Superior temporal gyrus (tissue), 1 donor: ENCODE measurements at regions not wholly inside any gene's neighbourhood (a gene's known extent, or its start where the extent isn't known, plus 50 kb on each side); places are given as distances from the start of the nearest gene placed in this dataset.

Experiments
- DNase-seq: peaks from one replicate; pipeline ENCODE4 v3.0.0-alpha.2; 2016; ENCODE audit errors: extremely low spot score

DNA sequence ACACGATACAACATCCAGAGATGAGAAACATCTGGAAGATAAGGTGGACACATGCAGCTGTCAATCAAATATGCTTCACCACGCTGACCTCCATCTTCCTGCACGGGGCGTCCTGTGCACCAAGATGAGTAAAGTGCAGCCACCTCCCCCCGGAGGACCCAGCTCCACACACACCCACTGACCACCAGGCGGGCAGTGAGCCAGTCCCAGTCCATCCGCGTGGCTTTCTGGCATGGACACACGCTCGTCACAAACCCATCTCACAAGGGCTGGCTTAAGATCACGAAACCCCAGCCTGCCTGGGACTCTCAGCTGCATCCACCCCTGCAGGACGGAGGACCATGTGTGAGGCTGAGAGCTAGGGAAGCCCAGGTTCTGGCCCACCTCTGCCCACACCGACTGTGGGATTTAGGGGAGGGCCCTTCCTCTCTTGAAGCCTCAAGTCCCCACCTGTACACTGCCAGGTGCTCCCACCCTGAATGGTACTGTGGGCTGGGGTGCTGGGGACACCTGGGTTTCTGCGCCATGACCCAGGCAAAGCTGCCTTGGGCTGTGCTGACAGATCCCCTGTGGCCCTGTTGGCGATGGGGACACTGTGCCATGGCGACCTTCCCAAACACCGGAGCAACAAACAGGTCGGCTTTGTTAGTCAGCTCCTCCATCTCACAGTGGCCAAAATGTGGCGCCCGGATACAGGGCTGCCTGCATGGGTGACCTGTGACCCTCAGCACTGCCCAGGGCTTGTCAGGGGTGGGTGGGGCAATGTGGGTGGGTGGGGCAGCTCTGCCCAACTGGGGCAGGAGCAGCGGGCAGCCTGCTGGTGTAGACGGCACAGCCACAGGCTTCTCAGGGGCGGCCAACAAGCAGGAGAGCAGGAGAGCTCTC is 629.0 kb downstream of the TBC1D22A start:
- DNase-seq: no peak

DNA sequence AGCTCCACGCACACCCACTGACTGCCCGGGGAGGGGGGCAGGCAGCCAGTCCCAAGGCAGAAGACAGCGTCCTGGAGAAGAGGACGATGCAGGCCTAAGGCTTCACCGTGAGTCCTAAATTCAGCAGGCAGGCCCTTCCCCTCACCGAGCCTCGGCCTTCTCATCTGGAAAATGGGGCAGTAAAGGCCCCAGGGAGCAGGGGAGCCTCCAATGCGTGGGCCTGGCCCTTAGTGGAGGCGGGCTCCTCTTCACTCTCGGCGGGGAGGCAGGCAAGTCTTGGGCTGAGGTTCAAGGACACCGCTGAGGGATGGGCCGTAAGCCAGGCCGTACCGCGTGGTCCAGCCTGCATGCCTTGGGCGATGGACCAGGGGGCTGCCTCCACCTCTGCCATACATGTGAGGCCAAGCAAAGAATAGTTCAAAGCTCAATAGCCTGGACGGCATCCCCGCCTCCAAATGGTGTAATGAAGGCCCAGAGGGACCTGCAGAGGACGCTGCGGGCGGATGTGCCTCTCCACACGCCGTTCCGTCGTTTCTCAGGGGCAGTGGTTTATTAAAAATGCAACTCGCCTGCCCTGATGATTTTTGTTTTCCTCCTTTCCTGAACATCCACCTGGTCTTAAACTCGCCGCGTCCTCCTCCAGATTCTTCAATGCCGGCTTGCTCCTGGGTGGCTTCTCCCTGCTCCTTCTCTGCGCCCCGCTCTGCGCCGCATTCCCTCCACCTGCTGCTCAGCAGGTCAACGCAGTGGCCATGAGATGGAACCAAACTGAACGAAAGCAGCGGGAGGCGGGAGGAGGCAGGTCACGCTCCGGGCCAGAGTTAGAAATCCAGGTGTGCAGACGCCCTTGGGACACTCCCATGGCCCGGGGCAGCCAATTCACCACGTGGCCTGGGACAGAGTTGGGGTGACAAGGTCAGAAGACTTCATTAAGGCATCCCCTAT is 627.8 kb downstream of the TBC1D22A start:
- DNase-seq: no peak

DNA sequence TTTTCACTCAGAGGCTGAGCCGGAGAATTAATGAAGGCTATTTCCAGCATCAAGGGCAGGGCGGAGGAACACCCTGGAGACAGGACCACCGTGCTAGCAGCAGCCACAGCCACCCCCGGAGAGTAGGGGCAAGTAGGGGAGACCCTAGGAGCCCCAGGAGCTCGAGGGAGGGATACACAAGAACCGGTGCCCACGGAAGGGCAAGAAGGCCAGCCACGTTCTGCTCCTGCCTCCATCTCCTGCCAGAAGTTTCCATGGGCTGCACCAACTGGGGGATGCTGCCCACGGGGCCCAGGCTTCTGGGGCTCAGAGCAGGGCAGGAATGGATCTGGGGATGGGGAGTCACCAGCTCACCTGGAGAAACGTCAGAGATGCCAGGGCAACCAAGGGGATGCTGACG is 626.8 kb downstream of the TBC1D22A start:
- DNase-seq: no peak

DNA sequence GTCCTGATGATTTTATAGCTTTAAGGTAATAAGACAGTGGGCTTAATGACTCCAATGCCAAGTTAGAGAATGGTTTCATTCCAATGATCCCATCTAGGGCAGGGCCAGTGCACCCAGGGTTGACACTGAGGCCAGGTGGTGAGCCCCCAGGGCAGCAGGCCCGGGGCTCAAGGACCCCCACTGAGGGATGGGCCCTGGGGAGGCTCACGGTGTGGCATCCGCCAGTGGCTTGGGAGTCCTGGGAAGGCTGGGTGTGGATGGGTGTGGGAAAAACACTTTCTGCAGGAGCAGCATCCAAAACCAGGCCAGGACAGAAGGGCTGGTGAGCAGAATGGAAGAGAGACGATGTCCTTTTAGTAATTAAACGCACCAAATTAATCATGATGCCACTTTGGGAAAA is 626.3 kb downstream of the TBC1D22A start:
- no peak for DNase-seq

DNA sequence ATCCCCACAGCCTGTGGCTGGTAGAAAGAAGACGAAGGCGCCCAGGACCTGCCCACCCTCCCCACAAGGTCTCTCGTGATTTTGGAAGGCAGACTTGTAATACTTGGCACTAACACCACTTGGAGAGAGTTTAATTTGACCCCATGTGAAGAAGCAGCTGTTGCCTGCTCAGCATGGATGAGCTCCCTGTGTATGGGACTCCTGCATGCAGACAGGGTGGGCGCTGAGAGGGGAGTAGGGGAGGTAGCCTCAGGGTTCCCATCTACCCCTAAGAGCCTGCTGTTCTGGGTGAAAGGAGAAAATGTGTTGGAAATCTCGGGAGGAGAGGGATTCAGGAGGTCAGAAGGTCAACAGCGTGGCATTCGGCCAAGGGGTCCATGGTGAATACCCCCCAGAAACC is 625.9 kb downstream of the TBC1D22A start:
- no peak for DNase-seq

DNA sequence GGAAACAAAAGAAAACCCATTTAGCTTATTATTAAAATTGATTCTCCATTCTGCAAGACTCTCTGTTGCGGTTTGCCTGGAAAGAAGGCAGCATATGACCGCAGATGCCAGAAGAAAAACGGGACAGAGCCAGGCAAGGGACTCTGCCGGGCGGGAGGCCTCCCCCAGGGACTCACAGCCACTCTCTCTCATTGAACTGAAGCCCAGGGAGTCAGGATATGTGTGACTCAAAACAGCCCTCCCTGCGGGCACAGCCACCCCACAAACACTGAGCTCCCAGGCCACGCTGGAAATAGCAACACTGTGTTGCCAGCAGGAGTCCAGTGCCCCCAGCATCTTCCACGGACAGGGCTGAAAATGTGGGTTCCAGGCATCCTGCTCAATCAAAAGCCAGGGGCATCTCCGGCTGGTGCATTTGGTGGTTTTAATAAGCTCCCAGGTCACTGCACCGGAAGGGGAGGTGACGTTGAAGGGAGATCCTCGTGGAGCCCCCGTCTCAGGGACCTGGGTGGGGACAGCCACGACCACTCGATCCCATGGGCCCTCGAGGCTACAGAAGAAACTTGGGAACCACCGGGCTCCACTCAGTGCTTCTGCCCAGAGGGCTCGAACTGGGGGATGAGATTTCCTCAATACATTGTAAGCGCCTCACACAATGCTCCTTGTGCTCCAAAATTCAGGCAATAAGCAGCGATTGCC is 624.5 kb downstream of the TBC1D22A start:
- DNase-seq: no peak

DNA sequence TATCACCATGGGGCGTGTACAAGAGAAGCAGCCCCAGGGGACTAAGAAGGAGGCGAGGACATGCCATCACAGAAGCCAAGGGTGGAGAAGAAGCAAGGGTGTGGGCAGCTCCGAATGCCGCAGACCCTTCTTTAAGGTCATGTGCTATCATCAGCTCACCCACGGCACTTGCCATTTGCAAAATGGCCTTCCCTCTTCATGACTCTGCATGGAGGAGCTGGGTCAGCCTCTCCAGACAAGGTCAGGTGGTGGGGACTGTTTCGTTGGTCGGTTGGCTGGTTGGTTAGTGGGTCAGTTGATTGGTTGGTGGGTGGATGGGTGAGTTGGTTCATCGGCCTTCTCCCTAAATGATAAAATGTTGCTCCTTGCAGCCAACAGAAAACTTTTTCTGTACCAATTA is 622.5 kb downstream of the TBC1D22A start:
- no peak for DNase-seq

DNA sequence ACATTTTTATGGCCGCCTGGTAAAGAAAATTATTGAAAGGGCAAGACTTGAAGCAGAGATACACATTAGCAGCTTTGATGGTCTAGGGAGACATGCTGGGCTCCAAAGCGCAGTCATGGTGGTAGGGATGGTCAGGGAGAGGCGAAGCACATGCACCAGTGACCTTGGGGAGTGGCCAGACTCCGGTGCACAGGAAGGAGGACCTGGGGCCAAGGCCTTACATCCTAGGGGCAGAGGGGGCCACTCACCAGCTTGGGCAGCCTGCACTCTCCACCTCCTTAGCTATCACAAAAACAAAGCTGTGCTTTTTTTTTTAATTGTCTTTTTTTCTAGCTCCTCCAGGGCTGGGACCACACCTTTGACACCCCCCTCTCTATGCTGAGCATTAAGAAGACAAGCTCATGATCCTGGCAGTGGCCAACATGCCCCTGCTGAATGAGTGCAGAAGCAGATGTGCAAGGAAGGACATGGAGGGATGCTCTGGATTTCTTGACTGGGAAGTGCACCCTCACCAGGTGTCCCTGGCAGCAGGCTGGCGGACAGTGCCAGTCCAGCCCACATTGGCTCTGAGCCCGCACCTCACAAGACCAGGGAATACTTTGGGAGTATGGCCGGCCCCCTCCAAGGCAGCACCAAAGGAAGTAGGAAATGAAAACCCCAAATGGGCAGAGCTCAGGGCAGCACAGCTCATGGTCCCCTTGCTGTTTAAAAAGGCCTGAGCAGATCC is 619.9 kb downstream of the TBC1D22A start:
- no peak for DNase-seq

DNA sequence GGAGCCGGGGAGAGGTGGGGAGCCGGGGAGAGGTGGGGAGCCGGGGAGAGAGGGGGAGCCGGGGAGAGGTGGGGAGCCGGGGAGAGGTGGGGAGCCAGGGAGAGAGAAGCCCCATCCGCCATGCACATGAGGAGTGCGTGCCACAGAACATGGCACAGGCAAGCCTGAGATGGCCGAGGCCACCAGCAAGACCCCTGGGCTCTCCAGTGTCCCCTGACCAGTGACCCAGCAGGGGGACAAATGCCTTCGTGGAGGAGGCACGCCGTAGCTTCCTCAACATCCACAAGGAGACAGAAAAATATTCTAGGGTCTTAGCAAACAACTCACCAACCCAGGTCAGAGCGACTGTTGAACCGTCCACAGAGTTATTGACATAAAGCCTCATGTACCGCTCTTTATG is 618.8 kb downstream of the TBC1D22A start:
- DNase-seq: no peak

DNA sequence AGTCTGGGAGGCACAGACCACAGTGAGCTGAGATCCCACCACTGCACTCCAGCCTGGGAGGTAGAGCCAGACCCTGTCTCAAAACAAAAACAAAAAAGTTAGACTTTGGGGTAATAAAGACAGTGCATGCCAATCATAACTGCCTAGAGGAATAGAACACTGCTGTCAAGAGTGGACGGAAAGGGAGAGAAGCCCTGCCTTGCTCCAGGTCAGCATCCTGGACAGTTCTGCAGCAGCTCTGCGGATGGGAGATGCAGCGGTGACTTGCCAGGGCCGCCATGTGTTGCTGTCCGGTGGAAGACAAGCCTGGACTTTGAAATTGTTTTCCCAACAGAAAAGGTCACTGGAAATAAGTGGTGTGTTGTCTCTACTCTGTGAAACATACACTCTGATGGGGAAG is 618.2 kb downstream of the TBC1D22A start:
- no peak for DNase-seq

DNA sequence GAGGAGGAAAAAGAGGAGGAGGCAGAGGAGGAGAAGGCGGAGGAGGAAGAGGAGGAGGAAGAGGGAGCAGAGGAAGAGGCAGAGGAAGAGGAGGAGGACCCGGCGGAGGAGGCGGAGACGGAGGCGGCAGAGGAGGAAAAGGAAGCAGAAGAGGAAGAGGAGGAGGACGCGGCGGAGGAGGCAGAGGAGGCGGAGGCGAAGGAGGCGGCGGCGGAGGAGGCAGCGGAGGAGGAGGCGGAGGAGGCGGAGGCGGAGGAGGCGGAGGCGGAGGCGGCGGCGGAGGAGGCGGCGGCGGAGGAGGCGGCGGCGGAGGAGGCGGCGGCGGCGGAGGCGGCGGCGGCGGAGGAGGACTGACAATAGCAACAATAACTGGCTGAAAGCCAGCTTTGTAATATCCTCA is 616.6 kb downstream of the TBC1D22A start:
- no peak for DNase-seq

DNA sequence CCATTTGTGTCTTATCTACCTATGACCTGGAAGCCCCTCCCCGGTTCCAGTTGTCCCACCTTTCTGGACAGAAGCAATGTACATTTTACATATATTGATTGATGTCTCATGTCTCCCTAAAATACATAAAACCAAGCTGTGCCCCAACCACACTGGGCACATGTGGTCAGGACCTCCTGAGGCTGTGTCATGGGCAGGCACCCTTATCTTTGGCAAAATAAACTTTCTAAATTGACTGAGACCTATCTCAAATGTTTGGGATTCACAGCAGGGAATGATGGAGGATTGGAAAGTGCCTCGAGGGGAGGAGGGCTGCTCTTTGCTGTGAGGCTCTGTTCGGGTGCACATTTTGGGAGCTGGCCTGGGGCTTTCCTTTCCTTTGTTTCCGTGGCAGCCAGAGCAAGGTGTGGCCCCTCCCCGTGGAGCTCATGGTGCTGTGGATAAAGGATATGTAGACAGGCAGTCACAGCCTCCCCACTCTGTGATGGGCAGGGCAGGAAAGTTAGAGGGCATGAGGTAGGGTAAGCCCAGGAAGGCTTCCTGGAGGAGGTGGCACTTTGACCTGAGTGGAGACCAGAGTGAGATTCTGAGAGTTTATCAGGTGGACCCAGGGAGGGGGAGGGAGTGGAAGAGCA is 615.6 kb downstream of the TBC1D22A start:
- no peak for DNase-seq

DNA sequence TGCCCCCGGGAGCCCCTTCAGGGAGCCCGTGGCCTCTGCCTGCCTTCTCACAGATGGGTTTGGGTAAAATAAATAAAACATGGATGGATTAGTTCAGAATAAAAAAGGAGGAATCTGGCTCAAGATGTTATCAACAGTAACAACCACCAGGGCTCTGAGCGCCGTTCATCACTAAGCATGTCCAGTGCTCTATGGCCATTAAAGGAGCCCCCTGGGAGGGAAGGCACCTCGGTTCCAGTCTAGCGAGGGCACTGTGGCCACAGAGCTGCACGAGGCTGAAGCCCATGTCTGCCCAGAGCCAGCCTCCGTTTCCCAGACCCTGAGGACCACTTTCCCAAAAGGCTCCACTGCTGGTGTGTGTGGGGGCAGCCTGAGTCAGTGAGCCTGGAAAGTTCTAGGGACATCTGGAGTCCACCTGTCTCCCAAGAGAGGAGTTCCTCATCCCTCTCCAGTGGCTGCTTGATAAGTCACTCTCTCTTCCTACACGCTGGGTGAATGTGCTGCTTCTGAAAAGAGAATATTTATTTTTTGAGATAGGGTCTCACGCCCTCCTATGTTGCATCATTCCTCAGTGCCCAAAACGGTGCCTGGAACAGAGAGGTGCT is 614.6 kb downstream of the TBC1D22A start:
- DNase-seq: no peak

DNA sequence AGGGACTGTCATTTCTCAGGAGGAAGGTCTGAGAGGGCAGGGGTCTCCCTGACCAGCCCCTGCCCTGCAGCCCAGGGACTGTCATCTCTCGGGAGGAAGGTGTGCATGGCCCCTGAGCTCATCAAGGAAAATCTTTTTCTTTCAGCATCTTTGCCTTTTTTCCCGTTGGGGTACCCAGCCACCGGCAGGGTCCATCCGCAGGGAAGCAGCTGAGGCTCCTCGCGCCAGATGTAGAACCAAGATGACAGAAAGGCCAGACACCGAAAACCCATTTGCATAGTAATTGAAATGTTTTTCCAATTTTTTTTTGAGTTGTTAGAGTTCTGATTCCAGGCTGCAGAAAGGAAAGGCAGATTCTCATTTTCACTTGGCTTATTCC is 613.9 kb downstream of the TBC1D22A start:
- no peak for DNase-seq

DNA sequence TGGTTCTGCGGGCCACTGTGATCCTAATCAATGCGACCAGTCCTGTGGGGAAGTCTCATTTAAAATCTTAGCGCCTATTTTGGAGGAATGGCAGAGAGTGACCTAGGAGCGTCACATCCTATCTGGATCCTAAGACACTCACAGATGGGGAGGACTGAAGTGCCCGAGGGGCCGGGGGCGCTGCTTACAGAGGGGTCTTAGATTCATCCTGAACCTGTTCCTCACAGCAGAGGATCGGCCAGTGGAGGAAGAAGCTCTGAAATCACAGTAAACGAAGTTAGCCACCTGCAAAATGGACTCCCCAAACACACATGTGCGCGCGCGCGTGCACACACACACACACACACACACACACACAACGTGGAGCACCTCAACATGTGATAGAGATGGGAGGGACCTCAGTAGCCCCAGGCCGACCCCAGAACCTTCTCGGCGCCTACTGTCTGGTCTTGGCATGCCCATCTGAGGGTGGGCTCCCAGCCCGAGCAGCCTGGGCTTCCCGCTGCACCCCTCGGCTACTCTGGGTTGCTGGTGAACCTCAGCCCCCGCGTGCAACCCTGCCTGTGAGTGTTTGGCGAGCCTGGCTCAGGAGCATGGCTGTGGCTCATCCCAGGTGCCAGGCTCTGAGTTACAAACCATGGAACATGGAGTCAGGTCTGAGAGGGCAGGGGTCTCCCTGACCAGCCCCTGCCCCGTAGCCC is 613.3 kb downstream of the TBC1D22A start:
- DNase-seq: no peak

DNA sequence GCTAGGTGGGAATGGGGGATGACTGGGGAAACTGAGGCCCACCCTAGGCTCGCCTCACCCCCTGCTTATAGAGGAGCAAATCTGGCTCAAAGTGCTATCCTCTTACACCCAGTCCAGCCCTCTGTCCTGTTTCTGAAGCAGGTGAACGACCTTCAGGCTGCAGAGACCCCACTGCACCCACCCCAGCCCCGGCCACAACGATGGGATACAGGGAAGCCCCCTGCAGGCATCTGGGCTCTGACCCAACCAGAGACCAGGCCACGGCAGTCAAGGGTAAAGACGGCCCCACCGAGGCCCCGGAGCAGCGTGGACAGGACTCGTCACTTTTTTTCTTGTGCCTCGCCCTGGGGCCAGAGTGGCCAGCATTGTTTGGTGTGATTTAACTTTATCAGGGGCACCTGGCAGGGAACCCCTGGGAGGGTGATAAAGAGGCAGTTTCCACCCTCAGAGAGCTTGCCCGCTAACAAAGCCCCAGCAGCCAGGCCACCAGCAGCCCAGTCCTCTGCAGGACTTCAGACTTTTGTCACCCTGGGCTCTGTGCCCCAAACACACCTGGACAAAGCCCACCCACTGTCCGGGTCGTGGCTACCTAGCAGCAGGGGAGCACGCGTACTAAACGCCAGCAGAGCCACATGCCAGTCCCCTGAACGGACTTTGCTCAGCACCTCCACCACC is 612.6 kb downstream of the TBC1D22A start:
- no peak for DNase-seq

DNA sequence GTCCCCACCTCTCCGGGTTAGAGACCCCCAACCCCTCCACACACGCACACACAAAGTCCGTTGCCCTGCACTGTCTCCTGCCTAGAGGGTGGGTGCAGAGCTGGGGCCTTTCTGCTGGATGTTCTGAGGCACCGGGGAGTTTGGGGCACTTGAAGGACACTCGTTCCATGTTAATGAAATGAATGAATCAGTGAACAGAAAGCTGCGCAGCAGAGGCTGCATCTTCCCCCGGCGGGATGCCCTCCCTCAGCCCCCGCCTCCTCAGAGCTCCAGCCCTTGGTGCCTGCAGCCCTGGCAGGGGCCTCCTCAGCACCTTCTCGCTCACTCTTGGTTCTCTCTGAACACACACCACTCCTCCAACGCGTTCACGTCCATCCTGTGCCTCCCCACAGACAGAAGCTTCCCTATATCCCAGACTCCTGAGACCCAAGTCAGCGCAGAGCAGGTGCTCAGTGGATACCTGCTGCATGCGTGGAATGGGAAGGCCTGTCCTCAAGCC is 611.9 kb downstream of the TBC1D22A start:
- no peak for DNase-seq

DNA sequence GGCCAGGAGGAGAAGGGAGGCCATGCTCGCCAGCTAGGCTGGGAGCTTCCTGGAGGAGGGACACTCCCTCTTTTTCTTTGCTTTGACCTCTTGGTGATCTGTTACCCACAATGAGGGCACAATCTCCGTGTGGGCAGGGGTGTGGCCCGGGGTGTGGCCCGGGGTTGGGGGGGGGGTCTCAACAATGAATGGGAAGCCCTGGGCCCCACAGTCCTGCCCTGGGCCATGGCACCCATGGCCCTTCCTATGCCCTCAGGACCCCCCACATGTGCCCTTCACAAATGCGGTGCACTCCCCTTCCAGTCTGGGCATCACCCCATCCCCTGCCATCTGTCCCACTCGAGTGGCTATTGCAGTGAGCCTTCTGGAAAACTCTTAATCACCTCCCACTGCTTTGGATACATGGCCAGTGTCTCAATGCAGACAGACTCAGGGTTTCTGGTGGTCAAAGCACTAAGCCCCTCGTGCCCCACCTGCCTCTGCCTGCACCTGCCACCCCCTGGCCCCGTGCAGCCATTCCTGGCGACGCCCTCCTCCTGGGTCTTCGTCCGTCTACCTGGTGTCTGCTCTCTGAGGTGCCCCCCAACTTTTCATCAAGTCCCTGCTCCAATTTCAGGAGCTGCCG is 611.3 kb downstream of the TBC1D22A start:
- DNase-seq: no peak
